Gastroesophageal sphincter (tissue), 3 donors: ENCODE measurements at regions not wholly inside any gene's neighbourhood (a gene's known extent, or its start where the extent isn't known, plus 50 kb on each side); places are given as distances from the start of the nearest gene placed in this dataset.

Experiments used
- POLR2A ChIP-seq, 2 donors: fragments of 450-650 bp; IDR thresholded peaks; one replicate each; pipeline ENCODE4 v1.6.1; 2017; ENCODE audit warnings: antibody characterized with exemption in 2 of 2, mild to moderate bottlenecking in 2 of 2, moderate library complexity in 1 of 2
- TF ChIP-seq, protein P1 (sequence below), 4 experiments: fragments of 200-600 bp in 2 of 4; fragments of 450-650 bp in 2 of 4; sonication (generic) in 1 of 4; IDR thresholded peaks; one replicate each; pipeline ENCODE4 v1.5.1; 2017 to 2019; ENCODE audit warnings: antibody characterized with exemption in 4 of 4, mild to moderate bottlenecking in 2 of 4, moderate library complexity in 2 of 4

DNA sequence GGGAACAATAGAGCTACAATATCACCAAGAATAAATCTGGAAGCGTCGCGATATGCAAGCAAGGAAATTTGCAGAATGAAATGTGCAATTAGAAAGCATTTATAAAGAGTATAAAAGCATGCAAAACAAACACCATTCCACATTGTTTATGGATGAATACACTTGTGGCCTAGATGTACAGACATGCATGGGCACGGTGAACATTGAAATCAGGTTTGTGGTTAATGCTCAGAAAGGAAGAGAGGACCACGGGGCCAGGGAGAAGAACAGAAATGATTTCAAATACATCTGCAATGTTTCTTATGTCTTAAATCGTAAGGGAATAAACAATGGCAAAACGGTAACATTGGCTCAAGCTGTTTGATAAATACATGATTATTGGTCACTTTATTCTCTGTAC is 235.9 kb downstream of the FOXL1 start:
- TF ChIP-seq, protein P1, sequence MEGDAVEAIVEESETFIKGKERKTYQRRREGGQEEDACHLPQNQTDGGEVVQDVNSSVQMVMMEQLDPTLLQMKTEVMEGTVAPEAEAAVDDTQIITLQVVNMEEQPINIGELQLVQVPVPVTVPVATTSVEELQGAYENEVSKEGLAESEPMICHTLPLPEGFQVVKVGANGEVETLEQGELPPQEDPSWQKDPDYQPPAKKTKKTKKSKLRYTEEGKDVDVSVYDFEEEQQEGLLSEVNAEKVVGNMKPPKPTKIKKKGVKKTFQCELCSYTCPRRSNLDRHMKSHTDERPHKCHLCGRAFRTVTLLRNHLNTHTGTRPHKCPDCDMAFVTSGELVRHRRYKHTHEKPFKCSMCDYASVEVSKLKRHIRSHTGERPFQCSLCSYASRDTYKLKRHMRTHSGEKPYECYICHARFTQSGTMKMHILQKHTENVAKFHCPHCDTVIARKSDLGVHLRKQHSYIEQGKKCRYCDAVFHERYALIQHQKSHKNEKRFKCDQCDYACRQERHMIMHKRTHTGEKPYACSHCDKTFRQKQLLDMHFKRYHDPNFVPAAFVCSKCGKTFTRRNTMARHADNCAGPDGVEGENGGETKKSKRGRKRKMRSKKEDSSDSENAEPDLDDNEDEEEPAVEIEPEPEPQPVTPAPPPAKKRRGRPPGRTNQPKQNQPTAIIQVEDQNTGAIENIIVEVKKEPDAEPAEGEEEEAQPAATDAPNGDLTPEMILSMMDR (IDR thresholded peaks at IDR 0.05) = no peak
- no peak for TF ChIP-seq POLR2A (IDR thresholded peaks at IDR 0.05)
